Uterus (tissue), 3 donors: ENCODE measurements at regions not wholly inside any gene's neighbourhood (a gene's known extent, or its start where the extent isn't known, plus 50 kb on each side); places are given as distances from the start of the nearest gene placed in this dataset.

ENCODE experiments used
- DNase-seq, 2 donors: peaks; one replicate each; pipeline ENCODE4 v3.0.0-alpha.2; 2019 to 2020
- H3K27ac ChIP-seq, 2 donors: fragments of 200-600 bp; sonication (generic); 1 replicate in 1 of 2; 2 replicates in 1 of 2; pipeline ENCODE4 v1.5.1; 2016 to 2018
- H3K27me3 ChIP-seq, 2 donors: fragments of 200-600 bp; sonication (generic); one replicate each; pipeline ENCODE4 v1.5.1; 2018 to 2019; ENCODE audit warnings: control low read depth in 1 of 2
- H3K36me3 ChIP-seq, 2 donors: fragments of 200-600 bp; sonication (generic); one replicate each; pipeline ENCODE4 v1.5.1; 2019; ENCODE audit warnings: control low read depth in 1 of 2
- H3K4me1 ChIP-seq, 2 donors: fragments of 200-600 bp; sonication (generic); one replicate each; pipeline ENCODE4 v1.5.1; 2018 to 2019; ENCODE audit warnings: control low read depth in 1 of 2
- H3K4me3 ChIP-seq, 2 donors: fragments of 200-600 bp; sonication (generic); 1 replicate in 1 of 2; 2 replicates in 1 of 2; pipeline ENCODE4 v1.5.1; 2018 to 2019; ENCODE audit warnings: mild to moderate bottlenecking in 1 of 2
- H3K9me3 ChIP-seq, 2 donors: fragments of 200-600 bp; sonication (generic); one replicate each; pipeline ENCODE4 v1.5.1; 2019; ENCODE audit warnings: control low read depth in 1 of 2
- POLR2A ChIP-seq, 2 donors: fragments of 450-650 bp; IDR thresholded peaks; one replicate each; pipeline ENCODE4 v1.6.1; 2016; ENCODE audit warnings: antibody characterized with exemption in 2 of 2, mild to moderate bottlenecking in 1 of 2, moderate library complexity in 1 of 2
- intact Hi-C: fragments of 100-400 bp; cut with DNase I; formaldehyde crosslinking; loops from one replicate; pipeline ENCODE4 v1.15.1; 2023; ENCODE audit warnings: low total_unique reads
- TF ChIP-seq, protein P1 (sequence below), 4 experiments: fragments of 200-600 bp in 2 of 4; fragments of 450-650 bp in 2 of 4; sonication (generic) in 2 of 4; IDR thresholded peaks; one replicate each; pipeline ENCODE4 v1.5.1; 2016 to 2019; ENCODE audit warnings: antibody characterized with exemption in 4 of 4, mild to moderate bottlenecking in 2 of 4, moderate library complexity in 1 of 4
- donor health status: DM: yes; HTN: yes; CAD: no.

DNA sequence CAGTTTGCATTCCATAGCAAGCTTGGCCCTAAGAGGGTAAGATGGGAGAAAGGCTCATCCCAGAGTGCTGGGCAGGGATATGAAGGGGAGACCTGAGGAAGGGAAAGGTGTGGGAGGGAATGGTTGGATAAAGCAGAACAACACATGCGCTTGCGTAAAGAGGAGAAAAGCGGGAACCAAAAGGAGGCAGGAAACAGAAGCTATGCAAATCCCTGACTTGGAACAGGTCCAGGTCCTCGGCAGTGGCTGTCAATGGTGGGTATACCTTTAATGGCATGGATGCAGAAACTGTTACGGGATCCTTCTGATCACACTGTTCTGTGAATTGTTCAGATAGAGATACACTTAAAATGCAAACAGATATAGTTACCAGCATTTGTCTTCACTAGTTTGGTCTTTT, 455.6 kb downstream of the SIPA1L2 start:
- TF ChIP-seq, protein P1, sequence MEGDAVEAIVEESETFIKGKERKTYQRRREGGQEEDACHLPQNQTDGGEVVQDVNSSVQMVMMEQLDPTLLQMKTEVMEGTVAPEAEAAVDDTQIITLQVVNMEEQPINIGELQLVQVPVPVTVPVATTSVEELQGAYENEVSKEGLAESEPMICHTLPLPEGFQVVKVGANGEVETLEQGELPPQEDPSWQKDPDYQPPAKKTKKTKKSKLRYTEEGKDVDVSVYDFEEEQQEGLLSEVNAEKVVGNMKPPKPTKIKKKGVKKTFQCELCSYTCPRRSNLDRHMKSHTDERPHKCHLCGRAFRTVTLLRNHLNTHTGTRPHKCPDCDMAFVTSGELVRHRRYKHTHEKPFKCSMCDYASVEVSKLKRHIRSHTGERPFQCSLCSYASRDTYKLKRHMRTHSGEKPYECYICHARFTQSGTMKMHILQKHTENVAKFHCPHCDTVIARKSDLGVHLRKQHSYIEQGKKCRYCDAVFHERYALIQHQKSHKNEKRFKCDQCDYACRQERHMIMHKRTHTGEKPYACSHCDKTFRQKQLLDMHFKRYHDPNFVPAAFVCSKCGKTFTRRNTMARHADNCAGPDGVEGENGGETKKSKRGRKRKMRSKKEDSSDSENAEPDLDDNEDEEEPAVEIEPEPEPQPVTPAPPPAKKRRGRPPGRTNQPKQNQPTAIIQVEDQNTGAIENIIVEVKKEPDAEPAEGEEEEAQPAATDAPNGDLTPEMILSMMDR (IDR thresholded peaks at IDR 0.05) = no peak
- TF ChIP-seq POLR2A (IDR thresholded peaks at IDR 0.05) = no peak
- H3K4me3 ChIP-seq = no peak overlapping the region

DNA sequence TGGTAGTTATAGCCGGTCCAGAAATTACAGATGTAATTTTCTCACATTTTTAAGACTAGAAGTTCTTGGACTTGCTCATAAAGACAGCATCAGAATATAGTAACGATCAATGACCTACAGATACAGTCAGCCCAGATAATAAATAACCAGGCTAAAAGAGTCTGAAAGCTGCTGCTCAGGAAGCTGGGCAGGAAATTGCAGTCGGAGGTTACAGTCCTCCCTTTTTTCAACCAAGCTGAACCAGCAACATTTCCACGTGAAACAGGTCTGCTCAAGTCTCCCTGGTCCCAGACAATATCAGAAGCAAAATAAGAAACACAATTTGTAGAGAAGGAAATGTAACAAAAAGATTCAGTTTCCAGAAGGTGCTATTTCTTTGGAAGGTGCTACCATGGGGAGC, 457.4 kb downstream of the SIPA1L2 start:
- H3K36me3 ChIP-seq = no peaks in the 10 kb centered on the region
- H3K4me3 ChIP-seq = no peak overlapping the region
- no peaks in the 10 kb centered on the region for H3K27me3 ChIP-seq
- H3K9me3 ChIP-seq = no peaks in the 10 kb centered on the region
- TF ChIP-seq POLR2A (IDR thresholded peaks at IDR 0.05) = no peak
- TF ChIP-seq, protein P1 (IDR thresholded peaks at IDR 0.05) = no peak
- intact Hi-C loops = no loop called here
- no peak overlapping the region for H3K27ac ChIP-seq
- no peak for DNase-seq
- no peaks in the 10 kb centered on the region for H3K4me1 ChIP-seq

More for the DNA sequence above, 455.6 kb downstream of the SIPA1L2 start:
- intact Hi-C loops = no loop called here
- no peaks in the 10 kb centered on the region for H3K27me3 ChIP-seq
- H3K27ac ChIP-seq = no peak overlapping the region
- H3K4me1 ChIP-seq = no peaks in the 10 kb centered on the region
- no peaks in the 10 kb centered on the region for H3K9me3 ChIP-seq
- H3K36me3 ChIP-seq = no peaks in the 10 kb centered on the region
- DNase-seq = no peak

DNA sequence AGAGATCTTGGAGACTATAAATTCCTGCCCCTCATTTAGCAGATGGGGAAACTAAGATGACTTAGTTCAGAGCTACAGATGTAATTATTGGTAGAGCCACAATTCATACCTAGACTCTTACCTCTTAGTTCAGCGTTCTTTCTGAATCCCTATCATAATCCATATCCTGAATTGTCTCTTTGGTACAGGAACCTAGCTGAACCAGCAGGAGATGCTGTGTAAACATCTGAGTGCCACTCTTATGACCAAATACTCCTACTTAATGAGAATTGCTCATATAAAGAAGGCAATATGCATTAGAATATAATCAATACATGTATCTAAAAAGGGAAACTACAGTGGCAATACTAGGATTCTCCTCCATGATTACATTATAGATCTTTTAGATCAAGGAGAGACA, 459.0 kb downstream of the SIPA1L2 start:
- intact Hi-C loops = no loop called here
- no peaks in the 10 kb centered on the region for H3K27me3 ChIP-seq
- H3K4me3 ChIP-seq = no peak overlapping the region
- no peaks in the 10 kb centered on the region for H3K4me1 ChIP-seq
- TF ChIP-seq, protein P1 (IDR thresholded peaks at IDR 0.05) = no peak
- no peak for TF ChIP-seq POLR2A (IDR thresholded peaks at IDR 0.05)
- H3K27ac ChIP-seq = no peak overlapping the region
- no peaks in the 10 kb centered on the region for H3K36me3 ChIP-seq
- no peak for DNase-seq
- H3K9me3 ChIP-seq = no peaks in the 10 kb centered on the region

DNA sequence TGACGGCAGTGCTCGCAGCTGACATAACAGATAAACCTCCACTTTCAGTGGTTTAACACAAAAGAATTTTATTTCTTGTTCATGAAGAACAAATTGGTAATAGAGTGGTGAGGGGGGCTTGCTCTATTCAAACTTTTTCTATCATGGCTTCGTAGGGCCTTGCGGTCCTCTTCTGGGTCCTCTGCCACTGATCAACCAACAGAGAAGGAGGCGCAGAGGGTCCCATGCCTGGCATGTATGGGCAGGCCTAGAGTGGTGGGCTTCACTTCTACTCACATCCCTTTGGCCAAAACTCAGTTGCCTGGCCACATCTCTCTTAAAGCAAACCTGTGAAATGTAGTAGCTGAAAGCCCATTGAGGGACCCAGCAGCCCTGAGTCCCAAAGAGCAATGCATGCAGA, 460.5 kb downstream of the SIPA1L2 start:
- TF ChIP-seq, protein P1 (IDR thresholded peaks at IDR 0.05) = no peak
- TF ChIP-seq POLR2A (IDR thresholded peaks at IDR 0.05) = no peak

DNA sequence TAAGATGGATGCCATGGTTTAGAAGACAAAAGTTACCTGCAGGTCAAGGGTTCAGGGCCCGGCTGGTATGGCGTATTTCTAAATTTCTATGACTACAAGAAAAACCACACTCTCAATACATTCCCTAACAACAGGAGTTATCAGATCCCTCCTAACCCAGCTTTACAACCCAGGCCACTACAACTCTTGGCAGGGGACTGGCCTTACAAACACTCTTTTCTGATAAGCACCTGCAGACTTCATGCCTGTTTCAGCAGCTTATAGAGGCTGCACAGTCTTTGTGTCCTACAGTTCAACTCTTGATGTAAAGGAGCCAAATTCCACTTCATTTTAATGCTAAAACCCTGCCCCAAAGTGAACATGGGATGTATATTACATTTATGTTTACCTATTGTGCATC, 461.4 kb downstream of the SIPA1L2 start:
- intact Hi-C loops = no loop called here
- no peak overlapping the region for H3K4me3 ChIP-seq
- no peak overlapping the region for H3K27ac ChIP-seq
- H3K4me1 ChIP-seq = no peaks in the 10 kb centered on the region
- TF ChIP-seq POLR2A (IDR thresholded peaks at IDR 0.05) = no peak
- TF ChIP-seq, protein P1 (IDR thresholded peaks at IDR 0.05) = no peak
- no peak for DNase-seq
- no peaks in the 10 kb centered on the region for H3K36me3 ChIP-seq
- no peaks in the 10 kb centered on the region for H3K9me3 ChIP-seq
- no peaks in the 10 kb centered on the region for H3K27me3 ChIP-seq

More for the DNA sequence above, 460.5 kb downstream of the SIPA1L2 start:
- no peak for DNase-seq
- H3K27me3 ChIP-seq = no peaks in the 10 kb centered on the region
- no peaks in the 10 kb centered on the region for H3K36me3 ChIP-seq
- H3K27ac ChIP-seq = no peak overlapping the region
- no peak overlapping the region for H3K4me3 ChIP-seq
- intact Hi-C loops = no loop called here
- H3K4me1 ChIP-seq = no peaks in the 10 kb centered on the region
- no peaks in the 10 kb centered on the region for H3K9me3 ChIP-seq
